ENCODE measurements at regions not wholly inside any gene's neighbourhood (a gene's known extent, or its start where the extent isn't known, plus 50 kb on each side); places are given as distances from the start of the nearest gene placed in this dataset.

DNA sequence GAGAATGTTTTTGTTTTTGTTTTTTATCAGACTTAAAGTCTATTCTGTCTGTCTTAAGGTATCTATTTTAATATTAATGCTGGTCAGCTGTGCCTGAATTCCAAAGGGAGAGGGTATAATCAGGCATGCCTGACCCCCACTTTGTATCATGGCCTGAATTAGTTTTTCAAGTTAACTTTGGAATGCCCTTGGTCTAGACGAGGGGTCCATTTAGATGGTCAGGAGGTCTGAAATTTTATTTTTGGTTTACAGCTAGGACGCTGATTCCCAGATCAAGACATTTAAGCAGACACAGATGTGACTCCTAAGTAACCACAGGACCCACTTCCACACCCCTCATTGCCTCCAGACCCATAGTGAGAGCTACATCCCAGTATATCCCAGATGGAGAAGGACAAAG is 189.5 kb downstream of the ARHGAP12 start:
- Histone ChIP-seq H3K4me1 (ENCODE audit: control insufficient read depth, insufficient read depth, low read length) (no peaks in the 10 kb centered on the region), H3K4me3 (ENCODE audit: low read length) (no peak overlapping the region), H3K9ac (ENCODE audit: low read length) (no peak overlapping the region), H3K27me3 (ENCODE audit: control insufficient read depth, insufficient read depth, low read length) (no peaks in the 10 kb centered on the region), H3K27ac (ENCODE audit: low read depth, low read length) (no peak overlapping the region), H3K36me3 (ENCODE audit: control insufficient read depth, insufficient read depth, low read length) (no peaks in the 10 kb centered on the region)

DNA sequence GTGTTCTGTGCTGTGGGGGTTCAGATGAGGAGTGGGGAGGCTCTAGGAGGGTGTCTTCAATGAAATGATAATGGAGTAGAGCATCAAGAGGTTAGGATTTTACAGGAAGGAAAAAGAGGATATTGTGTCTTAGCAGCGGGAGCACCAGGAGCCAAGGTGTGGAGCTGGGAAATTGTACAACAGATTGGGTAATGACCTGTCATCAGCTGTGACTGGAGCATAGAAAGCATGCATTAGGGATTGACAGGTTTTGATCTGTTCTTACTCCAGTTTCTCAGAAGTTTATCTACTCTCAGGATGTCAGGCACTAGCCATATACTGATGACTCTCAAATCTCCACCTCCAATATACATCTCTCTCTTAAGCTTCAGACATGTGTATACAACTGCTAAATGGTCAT is 196.9 kb downstream of the ARHGAP12 start:
- no peaks in the 10 kb centered on the region for H3K36me3 ChIP-seq (ENCODE audit: control insufficient read depth, insufficient read depth, low read length)
- no peaks in the 10 kb centered on the region for H3K27me3 ChIP-seq (ENCODE audit: control insufficient read depth, insufficient read depth, low read length)
- no peak overlapping the region for H3K27ac ChIP-seq (ENCODE audit: low read depth, low read length)

DNA sequence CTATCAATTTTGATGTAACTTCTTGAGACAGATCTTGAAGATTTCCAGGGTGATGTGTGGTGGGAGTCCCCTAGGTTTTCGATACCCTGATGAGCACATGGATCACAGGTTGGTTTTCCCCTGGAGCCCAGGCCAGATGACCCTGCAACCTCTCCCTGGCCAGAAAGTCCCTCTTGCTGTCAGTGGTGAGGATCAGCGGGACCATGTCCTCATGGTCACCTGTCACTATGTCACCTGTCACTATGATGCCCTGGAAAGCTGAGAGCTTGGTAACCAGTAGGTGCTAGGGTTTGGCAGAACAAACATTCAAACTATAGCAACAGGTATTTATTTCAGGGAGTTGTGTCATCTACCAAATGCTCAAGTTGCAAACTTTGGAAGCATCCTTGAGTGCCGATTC is 197.9 kb downstream of the ARHGAP12 start:
- H3K27me3 ChIP-seq (ENCODE audit: control insufficient read depth, insufficient read depth, low read length), result no peaks in the 10 kb centered on the region
- H3K4me1 ChIP-seq (ENCODE audit: control insufficient read depth, insufficient read depth, low read length), result no peaks in the 10 kb centered on the region
- no peak overlapping the region for H3K9ac ChIP-seq (ENCODE audit: low read length)
- H3K4me3 ChIP-seq (ENCODE audit: low read length), result no peak overlapping the region
- H3K36me3 ChIP-seq (ENCODE audit: control insufficient read depth, insufficient read depth, low read length), result no peaks in the 10 kb centered on the region
- H3K27ac ChIP-seq (ENCODE audit: low read depth, low read length), result no peak overlapping the region

More for the DNA sequence above, 196.9 kb downstream of the ARHGAP12 start:
- Histone ChIP-seq H3K9ac (ENCODE audit: low read length) (no peak overlapping the region), H3K4me3 (ENCODE audit: low read length) (no peak overlapping the region), H3K4me1 (ENCODE audit: control insufficient read depth, insufficient read depth, low read length) (no peaks in the 10 kb centered on the region)

DNA sequence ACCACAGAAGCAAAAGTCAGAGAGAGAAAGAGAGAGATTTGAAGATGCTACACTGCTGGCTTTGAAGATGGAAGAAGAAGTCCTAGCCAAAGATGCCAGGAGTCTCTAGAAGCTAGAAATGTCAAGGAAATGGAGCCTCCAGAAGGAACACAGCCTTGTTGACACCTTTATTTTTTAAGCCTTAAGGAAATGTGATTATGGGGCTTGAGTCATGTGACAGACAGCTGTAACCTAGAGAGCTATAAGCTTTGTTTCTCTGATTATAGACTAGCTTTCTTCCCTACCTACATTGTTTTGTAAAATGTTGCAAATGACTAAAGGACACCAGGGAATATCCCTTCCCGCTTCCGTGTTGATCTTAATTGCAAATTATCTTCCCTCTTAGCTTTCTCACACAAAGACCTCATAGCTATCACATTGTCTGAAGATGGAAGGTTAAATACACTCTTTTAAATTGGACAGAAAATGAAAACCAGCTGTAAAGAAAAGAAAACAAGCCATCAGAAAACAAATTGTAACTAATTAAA is 199.9 kb downstream of the ARHGAP12 start:
- Histone ChIP-seq H3K27me3 (ENCODE audit: control insufficient read depth, insufficient read depth, low read length) (no peaks in the 10 kb centered on the region), H3K9ac (ENCODE audit: low read length) (no peak overlapping the region), H3K4me3 (ENCODE audit: low read length) (no peak overlapping the region), H3K36me3 (ENCODE audit: control insufficient read depth, insufficient read depth, low read length) (no peaks in the 10 kb centered on the region), H3K4me1 (ENCODE audit: control insufficient read depth, insufficient read depth, low read length) (no peaks in the 10 kb centered on the region), H3K27ac (ENCODE audit: low read depth, low read length) (no peak overlapping the region)

DNA sequence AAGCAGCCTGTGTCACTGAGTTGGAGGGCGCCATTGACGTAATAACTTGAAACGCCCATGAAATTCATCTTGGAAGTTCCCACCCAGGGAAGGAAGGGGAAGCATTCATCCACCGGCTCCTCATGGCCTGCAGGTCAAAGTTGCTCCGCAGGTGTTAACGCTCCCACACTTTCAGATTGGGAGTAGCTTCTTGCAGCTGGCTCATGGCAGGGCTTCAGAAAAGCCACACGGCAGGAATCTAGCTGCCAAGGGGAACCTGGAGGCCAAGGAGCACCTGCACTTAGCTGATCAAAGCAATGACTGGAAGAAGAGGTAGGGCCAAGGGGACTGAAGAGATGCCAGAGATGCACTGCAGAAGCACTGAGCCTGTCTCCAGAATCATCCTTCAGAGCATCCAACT is 203.2 kb downstream of the ARHGAP12 start:
- no peak overlapping the region for H3K27ac ChIP-seq (ENCODE audit: low read depth, low read length)

DNA sequence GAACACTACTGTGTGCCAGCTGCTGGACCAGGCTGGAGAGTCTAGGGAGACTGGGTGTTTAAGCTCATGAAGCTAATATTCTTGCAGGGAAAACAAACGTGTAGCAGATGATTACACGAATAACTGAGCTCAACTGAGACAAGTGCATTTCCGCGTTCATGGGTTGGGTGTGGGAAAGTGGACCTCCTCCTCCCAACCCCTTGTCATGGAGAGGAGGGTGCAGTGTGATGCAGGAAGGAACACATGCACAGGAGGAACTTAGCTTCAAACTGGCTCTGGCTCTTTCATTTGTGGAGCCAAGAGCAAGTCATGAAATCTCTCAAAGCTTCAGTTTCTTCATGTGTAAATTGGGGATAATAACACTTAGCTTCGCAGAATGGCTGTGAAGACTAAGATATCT is 204.3 kb downstream of the ARHGAP12 start:
- no peaks in the 10 kb centered on the region for H3K4me1 ChIP-seq (ENCODE audit: control insufficient read depth, insufficient read depth, low read length)
- no peak overlapping the region for H3K4me3 ChIP-seq (ENCODE audit: low read length)
- H3K36me3 ChIP-seq (ENCODE audit: control insufficient read depth, insufficient read depth, low read length), result no peaks in the 10 kb centered on the region
- H3K27me3 ChIP-seq (ENCODE audit: control insufficient read depth, insufficient read depth, low read length), result no peaks in the 10 kb centered on the region
- H3K27ac ChIP-seq (ENCODE audit: low read depth, low read length), result no peak overlapping the region
- H3K9ac ChIP-seq (ENCODE audit: low read length), result no peak overlapping the region

More for the DNA sequence above, 203.2 kb downstream of the ARHGAP12 start:
- Histone ChIP-seq H3K36me3 (ENCODE audit: control insufficient read depth, insufficient read depth, low read length) (no peaks in the 10 kb centered on the region), H3K4me3 (ENCODE audit: low read length) (no peak overlapping the region), H3K9ac (ENCODE audit: low read length) (no peak overlapping the region), H3K4me1 (ENCODE audit: control insufficient read depth, insufficient read depth, low read length) (no peaks in the 10 kb centered on the region), H3K27me3 (ENCODE audit: control insufficient read depth, insufficient read depth, low read length) (no peaks in the 10 kb centered on the region)

DNA sequence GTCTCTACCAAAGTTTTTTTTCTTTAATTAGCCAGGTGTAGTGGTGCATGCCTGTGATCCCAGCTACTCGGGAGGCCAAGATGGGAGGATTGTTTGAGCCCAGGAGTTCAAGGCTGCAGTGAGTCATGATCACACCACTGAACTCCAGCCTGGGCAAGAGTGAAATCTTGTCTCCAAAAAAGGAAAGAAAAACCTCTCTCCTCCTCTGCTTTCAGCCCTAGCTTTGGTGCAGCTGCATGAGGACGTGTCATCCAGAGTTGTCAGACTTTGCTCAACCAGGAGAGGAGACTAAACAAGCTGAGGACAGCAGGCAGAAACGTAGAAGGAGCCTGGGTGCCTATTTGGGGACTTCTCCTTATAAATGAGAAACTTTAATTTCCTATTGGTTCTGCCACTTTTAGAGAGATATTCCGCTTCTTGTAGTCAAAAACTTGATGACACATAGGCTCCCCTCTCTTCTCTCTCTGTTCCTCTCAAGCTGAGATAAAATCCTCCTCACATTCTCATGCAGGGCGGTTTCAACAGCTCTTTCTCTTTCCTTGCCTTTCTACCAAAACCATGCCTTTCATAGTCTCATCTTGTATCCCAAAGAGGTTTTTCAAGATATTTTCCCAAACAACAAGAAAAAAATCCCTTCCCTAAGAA is 205.4 kb downstream of the ARHGAP12 start:
- Histone ChIP-seq H3K36me3 (ENCODE audit: control insufficient read depth, insufficient read depth, low read length) (no peaks in the 10 kb centered on the region), H3K27ac (ENCODE audit: low read depth, low read length) (no peak overlapping the region), H3K4me1 (ENCODE audit: control insufficient read depth, insufficient read depth, low read length) (no peaks in the 10 kb centered on the region), H3K27me3 (ENCODE audit: control insufficient read depth, insufficient read depth, low read length) (no peaks in the 10 kb centered on the region), H3K4me3 (ENCODE audit: low read length) (no peak overlapping the region), H3K9ac (ENCODE audit: low read length) (no peak overlapping the region)

DNA sequence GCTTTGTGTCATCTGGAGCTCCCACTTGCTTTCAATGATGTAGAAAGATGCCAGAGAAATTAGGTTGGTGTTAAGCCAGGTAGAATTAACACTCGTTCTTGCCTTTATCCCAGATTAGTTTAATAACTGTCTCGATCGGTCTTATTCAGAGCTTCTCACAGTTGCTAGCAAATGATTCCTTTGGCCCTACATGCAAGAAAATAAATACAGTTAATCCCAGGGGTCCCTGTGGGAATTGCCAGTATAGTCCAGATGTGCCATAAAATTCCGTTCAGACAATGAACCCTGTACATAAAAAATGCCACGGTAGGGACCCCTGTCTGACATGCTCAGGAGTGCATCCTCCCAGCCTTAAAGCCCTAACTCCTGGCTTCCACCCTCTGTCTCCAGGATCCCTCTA is 207.5 kb downstream of the ARHGAP12 start:
- H3K36me3 ChIP-seq (ENCODE audit: control insufficient read depth, insufficient read depth, low read length), result no peaks in the 10 kb centered on the region
- no peak overlapping the region for H3K27ac ChIP-seq (ENCODE audit: low read depth, low read length)
- no peak overlapping the region for H3K4me3 ChIP-seq (ENCODE audit: low read length)
- H3K4me1 ChIP-seq (ENCODE audit: control insufficient read depth, insufficient read depth, low read length), result no peaks in the 10 kb centered on the region
- no peak overlapping the region for H3K9ac ChIP-seq (ENCODE audit: low read length)
- no peaks in the 10 kb centered on the region for H3K27me3 ChIP-seq (ENCODE audit: control insufficient read depth, insufficient read depth, low read length)

DNA sequence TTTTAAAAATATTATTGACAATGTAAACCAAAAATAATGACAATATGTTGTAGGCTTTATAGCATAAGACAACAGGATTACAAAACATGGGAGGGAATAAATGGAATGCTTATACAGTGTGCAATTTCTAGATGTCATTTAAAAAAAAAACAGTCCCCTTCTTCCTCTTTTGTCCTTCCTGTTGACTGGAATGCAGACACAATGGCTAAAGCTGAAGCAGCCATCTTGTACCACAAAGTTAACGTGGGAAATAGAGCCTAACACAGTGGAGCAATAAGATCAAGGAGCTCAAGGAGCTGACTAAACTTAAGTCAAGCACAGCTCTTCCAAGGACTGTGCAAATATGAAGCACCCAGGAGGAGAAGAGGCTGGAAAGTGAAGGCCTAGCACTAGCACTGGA is 208.1 kb downstream of the ARHGAP12 start:
- Histone ChIP-seq H3K9ac (ENCODE audit: low read length) (no peak overlapping the region), H3K27me3 (ENCODE audit: control insufficient read depth, insufficient read depth, low read length) (no peaks in the 10 kb centered on the region), H3K4me1 (ENCODE audit: control insufficient read depth, insufficient read depth, low read length) (no peaks in the 10 kb centered on the region), H3K36me3 (ENCODE audit: control insufficient read depth, insufficient read depth, low read length) (no peaks in the 10 kb centered on the region), H3K4me3 (ENCODE audit: low read length) (no peak overlapping the region), H3K27ac (ENCODE audit: low read depth, low read length) (no peak overlapping the region)

DNA sequence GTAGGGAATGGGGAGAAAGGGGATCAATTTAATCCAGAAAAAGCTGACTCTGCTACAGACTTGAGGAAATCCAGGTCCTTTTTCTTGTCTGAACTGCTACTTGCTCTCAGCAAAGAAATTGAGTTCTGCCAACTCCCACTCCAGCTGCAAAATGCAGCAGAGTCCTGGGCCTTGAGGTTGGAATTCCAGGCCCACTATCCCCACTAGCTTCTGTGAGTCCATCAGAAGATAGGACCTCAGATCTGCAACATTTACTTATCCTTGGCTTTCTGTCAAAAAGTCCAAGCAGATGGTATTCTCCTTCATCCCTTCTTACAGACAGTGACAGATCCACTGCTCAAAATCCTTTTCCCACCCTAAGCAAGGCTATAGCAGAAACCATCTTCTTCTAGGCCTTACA is 219.2 kb downstream of the ARHGAP12 start:
- no peaks in the 10 kb centered on the region for H3K36me3 ChIP-seq (ENCODE audit: control insufficient read depth, insufficient read depth, low read length)
- H3K9ac ChIP-seq (ENCODE audit: low read length), result no peak overlapping the region
- H3K4me1 ChIP-seq (ENCODE audit: control insufficient read depth, insufficient read depth, low read length), result peaks cover 26% of the 10 kb centered on the region
- no peaks in the 10 kb centered on the region for H3K27me3 ChIP-seq (ENCODE audit: control insufficient read depth, insufficient read depth, low read length)
- H3K27ac ChIP-seq (ENCODE audit: low read depth, low read length), result no peak overlapping the region
- no peak overlapping the region for H3K4me3 ChIP-seq (ENCODE audit: low read length)

DNA sequence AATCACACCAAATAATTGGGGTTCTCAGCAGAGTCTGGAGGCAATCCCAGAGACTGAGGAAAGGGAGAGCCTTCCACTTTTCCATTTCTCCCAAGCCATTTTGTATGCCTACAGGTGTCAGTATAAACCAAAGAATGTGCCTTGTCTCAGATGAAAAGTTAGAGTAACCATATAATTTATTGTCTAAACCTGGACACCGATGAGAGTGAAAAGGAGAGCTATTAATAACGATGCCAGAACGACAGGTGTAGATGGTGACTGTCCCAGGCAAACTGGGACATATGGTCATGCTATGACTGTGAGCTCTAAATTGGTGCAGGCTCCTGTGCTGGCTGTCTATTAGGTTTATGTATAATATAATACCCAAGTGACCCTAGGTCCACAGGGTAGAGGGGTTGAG is 219.6 kb downstream of the ARHGAP12 start:
- no peak overlapping the region for H3K4me3 ChIP-seq (ENCODE audit: low read length)
- H3K4me1 ChIP-seq (ENCODE audit: control insufficient read depth, insufficient read depth, low read length), result peaks cover 26% of the 10 kb centered on the region
- H3K27ac ChIP-seq (ENCODE audit: low read depth, low read length), result peak overlapping the region; percentile 79
- no peaks in the 10 kb centered on the region for H3K36me3 ChIP-seq (ENCODE audit: control insufficient read depth, insufficient read depth, low read length)
- no peaks in the 10 kb centered on the region for H3K27me3 ChIP-seq (ENCODE audit: control insufficient read depth, insufficient read depth, low read length)
- H3K9ac ChIP-seq (ENCODE audit: low read length), result no peak overlapping the region

DNA sequence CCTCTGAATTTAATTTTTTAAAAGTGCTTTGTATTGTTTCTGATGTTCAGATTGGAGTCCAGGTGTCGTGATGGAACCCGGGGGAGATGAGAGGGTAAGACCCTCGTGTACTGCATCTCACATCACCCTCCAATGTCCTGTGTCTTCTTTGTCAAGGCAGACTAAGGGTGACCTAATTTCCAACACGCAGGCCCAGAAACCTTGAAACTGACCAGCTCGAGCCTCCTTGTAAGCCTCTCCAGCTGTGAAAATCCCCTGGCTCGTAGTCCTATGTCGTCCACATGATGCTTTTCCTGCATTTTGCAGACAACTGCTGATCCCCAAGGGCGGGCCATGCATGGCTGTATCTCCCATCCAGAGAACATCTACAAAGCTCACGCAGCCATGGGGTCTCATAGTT is 220.2 kb downstream of the ARHGAP12 start:
- H3K27me3 ChIP-seq (ENCODE audit: control insufficient read depth, insufficient read depth, low read length), result no peaks in the 10 kb centered on the region
- H3K9ac ChIP-seq (ENCODE audit: low read length), result no peak overlapping the region
- H3K36me3 ChIP-seq (ENCODE audit: control insufficient read depth, insufficient read depth, low read length), result no peaks in the 10 kb centered on the region
- peak overlapping the region; percentile 79 for H3K27ac ChIP-seq (ENCODE audit: low read depth, low read length)
- H3K4me1 ChIP-seq (ENCODE audit: control insufficient read depth, insufficient read depth, low read length), result peaks cover 26% of the 10 kb centered on the region
- peak overlapping the region; percentile 13 for H3K4me3 ChIP-seq (ENCODE audit: low read length)

DNA sequence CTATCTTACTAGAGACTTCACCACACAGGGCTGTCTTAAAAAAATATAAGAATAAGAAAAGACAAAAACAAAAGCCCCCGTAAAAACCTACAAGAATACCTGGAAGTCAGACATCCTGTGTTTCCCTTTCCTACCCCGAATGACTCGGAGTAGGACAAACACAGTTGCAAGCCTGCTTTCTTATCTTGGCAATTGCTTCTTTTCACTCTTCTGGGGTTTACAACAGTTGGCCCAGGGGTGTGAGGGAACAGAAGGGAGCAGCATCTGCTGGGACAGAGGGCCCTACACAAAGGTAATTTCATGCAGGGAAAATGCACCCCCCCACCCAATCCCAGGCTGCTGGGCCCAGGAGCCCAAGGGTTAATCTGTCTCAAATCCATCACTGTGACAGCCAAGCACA is 220.6 kb downstream of the ARHGAP12 start:
- Histone ChIP-seq H3K9ac (ENCODE audit: low read length) (no peak overlapping the region), H3K4me3 (ENCODE audit: low read length) (peak overlapping the region; percentile 13), H3K4me1 (ENCODE audit: control insufficient read depth, insufficient read depth, low read length) (peaks cover 26% of the 10 kb centered on the region), H3K27me3 (ENCODE audit: control insufficient read depth, insufficient read depth, low read length) (no peaks in the 10 kb centered on the region), H3K27ac (ENCODE audit: low read depth, low read length) (peak overlapping the region; percentile 79), H3K36me3 (ENCODE audit: control insufficient read depth, insufficient read depth, low read length) (no peaks in the 10 kb centered on the region)

Data from rectal smooth muscle tissue (tissue), 1 donor.